K562 (cell line): ENCODE measurements at regions not wholly inside any gene's neighbourhood (a gene's known extent, or its start where the extent isn't known, plus 50 kb on each side); places are given as distances from the start of the nearest gene placed in this dataset.

Experiments used
- ATF1 ChIP-seq, 2 experiments: fragments of 450-650 bp in 1 of 2; IDR thresholded peaks; 2 replicates each; pipeline ENCODE4 v1.6.1; 2016; ENCODE audit warnings: missing compliant biosample characterization in 1 of 2, missing genetic modification characterization in 1 of 2
- BRD4 ChIP-seq: fragments of 200-600 bp; sonication (generic); IDR thresholded peaks from 2 replicates; pipeline ENCODE4 v1.6.1; 2017; ENCODE audit warnings: inconsistent platforms
- BRD9 ChIP-seq: fragments of 450-650 bp; IDR thresholded peaks from 2 replicates; pipeline ENCODE4 v1.6.1; 2018; ENCODE audit warnings: low read depth; ENCODE audit not compliant: partially characterized antibody
- CBFA2T2 ChIP-seq: fragments of 450-650 bp; conservative IDR thresholded peaks from 2 replicates; pipeline ENCODE4 v1.6.1; 2017; ENCODE audit warnings: mild to moderate bottlenecking
- CLOCK ChIP-seq: fragments of 250-450 bp; sonication (Bioruptor Pico); IDR thresholded peaks from 2 replicates; pipeline ENCODE4 v1.4.0; 2020; ENCODE audit warnings: mild to moderate bottlenecking, moderate library complexity, borderline replicate concordance
- FOSL1 ChIP-seq: fragments of 200-800 bp; sonication (Bioruptor generic); conservative IDR thresholded peaks from 2 replicates; pipeline ENCODE4 v1.6.1; 2016; ENCODE audit warnings: missing genetic modification characterization, missing compliant biosample characterization
- GABPB1 ChIP-seq: sonication (generic); formaldehyde crosslinking; IDR thresholded peaks from 2 replicates; pipeline ENCODE4 v1.8.0; 2022; ENCODE audit warnings: mild to moderate bottlenecking, missing genetic modification reagents
- GATA2 ChIP-seq: sonication (generic); formaldehyde crosslinking; IDR thresholded peaks from 2 replicates; pipeline ENCODE4 v1.4.0; 2020; ENCODE audit warnings: mild to moderate bottlenecking, missing genetic modification reagents
- HDAC3 ChIP-seq: fragments of 450-650 bp; IDR thresholded peaks from 2 replicates; pipeline ENCODE4 v1.6.1; 2018; ENCODE audit warnings: borderline replicate concordance, mild to moderate bottlenecking, moderate library complexity; ENCODE audit not compliant: partially characterized antibody
- HMBOX1 ChIP-seq: sonication (generic); IDR thresholded peaks from 2 replicates; pipeline ENCODE4 v1.6.1; 2016
- KDM5B ChIP-seq: fragments of 200-600 bp; sonication (generic); IDR thresholded peaks from 2 replicates; pipeline ENCODE4 v1.6.1; 2012; ENCODE audit warnings: low read depth, mild to moderate bottlenecking, moderate library complexity, low read length, control low read depth, inconsistent platforms; ENCODE audit not compliant: insufficient replicate concordance
- POLR2H ChIP-seq: IDR thresholded peaks from 2 replicates; pipeline ENCODE4 v1.6.1; 2016; ENCODE audit warnings: missing genetic modification characterization, low read depth, mild to moderate bottlenecking, control low read depth, missing compliant biosample characterization, moderate library complexity
- SMARCA4 ChIP-seq: fragments of 450-650 bp; IDR thresholded peaks from 2 replicates; pipeline ENCODE4 v1.6.1; 2016
- SNRNP70 ChIP-seq: fragments of 200-400 bp; formaldehyde crosslinking; optimal IDR thresholded peaks from 2 replicates; pipeline ENCODE3; 2017; ENCODE audit warnings: low read depth, low read length
- THRB ChIP-seq: fragments of 450-650 bp; formaldehyde crosslinking; conservative IDR thresholded peaks from 2 replicates; pipeline ENCODE4 v1.4.0; 2022; ENCODE audit warnings: mild to moderate bottlenecking, missing genetic modification characterization
- ZBTB33 ChIP-seq: sonication (generic); formaldehyde crosslinking; IDR thresholded peaks from 2 replicates; pipeline ENCODE4 v1.8.1; 2023; ENCODE audit warnings: mild to moderate bottlenecking, missing genetic modification reagents
- ZBTB5 ChIP-seq: fragments of 450-650 bp; IDR thresholded peaks from 2 replicates; pipeline ENCODE4 v1.6.1; 2017; ENCODE audit warnings: antibody characterized with exemption
- ZEB2 ChIP-seq: fragments of 450-650 bp; IDR thresholded peaks from 2 replicates; pipeline ENCODE4 v1.6.1; 2016
- ZNF668 ChIP-seq: fragments of 250-450 bp; sonication (Bioruptor Pico); IDR thresholded peaks from 2 replicates; pipeline ENCODE4 v1.8.0; 2022; ENCODE audit warnings: mild to moderate bottlenecking, inconsistent platforms

GRCh38 chr6:72560721-72561593 lies 60.9 kb upstream of the KCNQ5 start (continued):
- no peak for TF ChIP-seq ZNF668 (CRISPR knock-in tag)
- TF ChIP-seq THRB (CRISPR knock-in tag), result 0 out of 2 replicates have a peak, but pooled peaks have one; percentile 75
- peak; percentile 96 for TF ChIP-seq BRD4
- TF ChIP-seq SMARCA4, result peak; percentile 97
- TF ChIP-seq BRD9, result peak; percentile 90
- TF ChIP-seq GABPB1 (CRISPR knock-in tag), result peak; percentile 24; the same call in 1 of the 2 replicates
- peak; percentile 65 for TF ChIP-seq KDM5B
- no peak for TF ChIP-seq CLOCK (CRISPR knock-in tag)
- TF ChIP-seq HMBOX1, result peak; percentile 89
- no peak for TF ChIP-seq ATF1 (CRISPR knock-in tag; IDR thresholded peaks at IDR 0.05)
- TF ChIP-seq ATF1 (tag; IDR thresholded peaks at IDR 0.05), result peak; percentile 90
- TF ChIP-seq ZBTB33 (CRISPR knock-in tag), result peak; percentile 62
- peak; percentile 91 for TF ChIP-seq CBFA2T2
- TF ChIP-seq FOSL1 (tag), result peak; percentile 97
- peak; percentile 57 for TF ChIP-seq GATA2
- peak; percentile 67; the same call in 1 of the 2 replicates for TF ChIP-seq ZBTB5
- peak; percentile 95 for TF ChIP-seq POLR2H (tag)
- no peak for TF ChIP-seq SNRNP70
- TF ChIP-seq HDAC3, result peak; percentile 99
- peak; percentile 48 for TF ChIP-seq ZEB2
